HepG2 (cell line): ENCODE measurements at regions not wholly inside any gene's neighbourhood (a gene's known extent, or its start where the extent isn't known, plus 50 kb on each side); places are given as distances from the start of the nearest gene placed in this dataset.

Experiments used
- ATAC-seq: fragments of 200-7000 bp; cut with Tn5 transposase; 3 replicates; pipeline ENCODE4 v1.9.1; 2020; ENCODE audit warnings: mild to moderate bottlenecking, moderate library complexity
- BruUV-seq: library from RNA; stranded (reverse); fragments of 400-500 nt; replicated peaks from 2 replicates; lab custom pipeline; 2021; lab: Mats Ljungman, UMichigan
- CTCF ChIA-PET: fragments of 300-600 bp; formaldehyde crosslinking; extraction: SDS; loops from one replicate; lab custom pipeline; 2021; ENCODE audit warnings: low total read pairs, inconsistent platforms, low intra/inter-chr PET ratio; lab: Yijun Ruan, JAX
- POLR2A ChIA-PET: fragments of 350-600 bp; sonication (Branson Sonifier 250); formaldehyde crosslinking; loops from one replicate; lab custom pipeline; 2020; ENCODE audit warnings: antibody characterized with exemption, inconsistent platforms; lab: Yijun Ruan, JAX
- DNase-seq: peaks from one replicate; pipeline ENCODE4 v3.0.0-alpha.2; 2015; ENCODE audit warnings: low spot score
- FAIRE-seq: peaks from 3 replicates; lab custom pipeline; 2011; peaks lifted over from hg19 to GRCh38; lab: Jason Lieb, UNC
- H2AFZ ChIP-seq: one replicate; pipeline ENCODE4 v1.6.1; 2011; ENCODE audit warnings: low read length, inconsistent platforms
- H3K27ac ChIP-seq: fragments of 300-600 bp; 3 replicates; pipeline ENCODE4 v1.8.0; 2011; ENCODE audit warnings: mixed run types, mild to moderate bottlenecking, mixed read lengths, low read length, inconsistent platforms; ENCODE audit not compliant: insufficient read depth; ENCODE audit errors: extremely low read length
- H3K27me3 ChIP-seq, 2 experiments: fragments of 200-600 bp in 1 of 2; 2 replicates in 1 of 2; 3 replicates in 1 of 2; pipeline versions ENCODE4 v1.6.0 to v1.8.0; 2011; ENCODE audit warnings: low read length in 2 of 2, mild to moderate bottlenecking in 2 of 2, moderate library complexity in 2 of 2, inconsistent platforms in 1 of 2; ENCODE audit not compliant: insufficient read depth in 2 of 2, control insufficient read depth in 1 of 2
- H3K36me3 ChIP-seq, 2 experiments: fragments of 200-600 bp in 1 of 2; replicated peaks in 1 of 2; 2 replicates in 1 of 2; 3 replicates in 1 of 2; pipeline versions ENCODE4 v1.5.1 to v1.8.0; 2011; ENCODE audit warnings: low read length in 2 of 2, inconsistent platforms in 1 of 2; ENCODE audit not compliant: insufficient read depth in 2 of 2, control insufficient read depth in 1 of 2
- H3K4me1 ChIP-seq: 2 replicates; pipeline ENCODE4 v1.5.1; 2012; ENCODE audit warnings: low read length, inconsistent platforms; ENCODE audit not compliant: insufficient read depth
- H3K4me2 ChIP-seq: 2 replicates; pipeline ENCODE4 v1.6.0; 2011; ENCODE audit warnings: low read depth, low read length, inconsistent platforms
- H3K4me3 ChIP-seq, 3 experiments: fragments of 200-600 bp in 1 of 3; sonication (generic), shearing (Covaris generic) in 1 of 3; replicated peaks in 1 of 3; 2 replicates each; pipeline ENCODE4 v1.5.1; 2011 to 2016; ENCODE audit warnings: low read length in 3 of 3, inconsistent platforms in 2 of 3, low read depth in 2 of 3, mild to moderate bottlenecking in 2 of 3, control low read depth in 1 of 3, mixed read lengths in 1 of 3; ENCODE audit not compliant: insufficient read depth in 1 of 3
- H3K79me2 ChIP-seq: one replicate; pipeline ENCODE4 v1.6.1; 2011; ENCODE audit warnings: low read length, inconsistent platforms; ENCODE audit not compliant: insufficient read depth
- H3K9ac ChIP-seq: 2 replicates; pipeline ENCODE4 v1.6.0; 2011; ENCODE audit warnings: mild to moderate bottlenecking, low read depth, low read length, inconsistent platforms; ENCODE audit not compliant: insufficient read depth
- H3K9me3 ChIP-seq: 2 replicates; pipeline ENCODE4 v1.5.1; 2012; ENCODE audit warnings: mild to moderate bottlenecking, low read length
- H4K20me1 ChIP-seq: 2 replicates; pipeline ENCODE4 v1.6.0; 2011; ENCODE audit warnings: inconsistent platforms, mild to moderate bottlenecking, low read length, moderate library complexity; ENCODE audit not compliant: insufficient read depth
- CCAR2 ChIP-seq: fragments of 200-400 bp; formaldehyde crosslinking; optimal IDR thresholded peaks from 2 replicates; pipeline ENCODE3; 2018; ENCODE audit warnings: low read depth, mild to moderate bottlenecking, low read length, moderate library complexity
- FOXJ3 ChIP-seq: sonication (generic); formaldehyde crosslinking; IDR thresholded peaks from 2 replicates; pipeline ENCODE4 v1.4.0; 2020; ENCODE audit warnings: missing genetic modification reagents, mild to moderate bottlenecking, borderline replicate concordance
- HOXA7 ChIP-seq: sonication (generic); formaldehyde crosslinking; IDR thresholded peaks from 2 replicates; pipeline ENCODE4 v1.8.1; 2022; ENCODE audit warnings: mild to moderate bottlenecking, missing genetic modification reagents, moderate library complexity
- NFKB2 ChIP-seq: sonication (generic); formaldehyde crosslinking; IDR thresholded peaks from 2 replicates; pipeline ENCODE4 v1.4.0; 2020; ENCODE audit warnings: missing genetic modification reagents, borderline replicate concordance
- NFYC ChIP-seq: IDR thresholded peaks from 2 replicates; pipeline ENCODE4 v1.6.1; 2016; ENCODE audit warnings: missing genetic modification reagents, missing compliant biosample characterization
- PHB2 ChIP-seq: fragments of 450-650 bp; IDR thresholded peaks from 2 replicates; pipeline ENCODE4 v1.6.1; 2018; ENCODE audit not compliant: partially characterized antibody
- PHF5A ChIP-seq: IDR thresholded peaks from one replicate; pipeline ENCODE4 v1.6.1; 2018; ENCODE audit warnings: low read depth, missing genetic modification reagents; ENCODE audit not compliant: unreplicated experiment
- PRPF4 ChIP-seq: fragments of 200-400 bp; formaldehyde crosslinking; IDR thresholded peaks from 2 replicates; pipeline ENCODE4 v1.6.1; 2016; ENCODE audit warnings: low read length, low read depth; ENCODE audit not compliant: poor library complexity, severe bottlenecking
- SMYD3 ChIP-seq: sonication (generic); formaldehyde crosslinking; IDR thresholded peaks from 2 replicates; pipeline ENCODE4 v1.8.1; 2023; ENCODE audit warnings: mild to moderate bottlenecking, missing genetic modification reagents
- ZFYVE20 ChIP-seq: sonication (generic); formaldehyde crosslinking; IDR thresholded peaks from 2 replicates; pipeline ENCODE4 v1.8.0; 2023; ENCODE audit warnings: low read depth, mild to moderate bottlenecking, moderate library complexity, missing genetic modification reagents, borderline replicate concordance
- ZNF101 ChIP-seq: sonication (generic); formaldehyde crosslinking; IDR thresholded peaks from 2 replicates; pipeline ENCODE4 v1.4.0; 2020; ENCODE audit warnings: mild to moderate bottlenecking, low read depth, missing genetic modification reagents, borderline replicate concordance
- ZNF530 ChIP-seq: sonication (generic); formaldehyde crosslinking; IDR thresholded peaks from 2 replicates; pipeline ENCODE4 v1.5.0; 2020; ENCODE audit warnings: low read depth, mild to moderate bottlenecking, missing genetic modification reagents
- whole genome bisulfite sequencing: methylation state at CpG from one replicate; pipeline ENCODE4 v1.1.6; 2017; ENCODE audit warnings: low lambda C conversion rate; 5-methylcytosine and 5-hydroxymethylcytosine counted together
- in situ Hi-C: cut with HindIII; loops from 2 replicates; pipeline ENCODE4 v1.10.0; 2017; ENCODE audit warnings: low pct_unique_long_range_greater_than_20kb; ENCODE audit not compliant: extremely low pct_ligation_motif_present
- intact Hi-C: fragments of 100-400 bp; cut with micrococcal nuclease; formaldehyde crosslinking; loops from one replicate; pipeline ENCODE4 v1.10.0; 2022; ENCODE audit not compliant: unreplicated experiment
- TF ChIP-seq, protein P1 (sequence below): sonication (generic); formaldehyde crosslinking; IDR thresholded peaks from 2 replicates; pipeline ENCODE4 v1.4.0; 2020; ENCODE audit warnings: missing genetic modification reagents
- TF ChIP-seq, protein P2 (sequence below): sonication (generic); formaldehyde crosslinking; conservative IDR thresholded peaks from 2 replicates; pipeline ENCODE4 v1.4.0; 2020; ENCODE audit warnings: missing genetic modification reagents
- TF ChIP-seq, protein P3 (sequence below): sonication (generic); formaldehyde crosslinking; IDR thresholded peaks from 2 replicates; pipeline ENCODE4 v1.4.0; 2020; ENCODE audit warnings: mild to moderate bottlenecking, missing genetic modification reagents

DNA sequence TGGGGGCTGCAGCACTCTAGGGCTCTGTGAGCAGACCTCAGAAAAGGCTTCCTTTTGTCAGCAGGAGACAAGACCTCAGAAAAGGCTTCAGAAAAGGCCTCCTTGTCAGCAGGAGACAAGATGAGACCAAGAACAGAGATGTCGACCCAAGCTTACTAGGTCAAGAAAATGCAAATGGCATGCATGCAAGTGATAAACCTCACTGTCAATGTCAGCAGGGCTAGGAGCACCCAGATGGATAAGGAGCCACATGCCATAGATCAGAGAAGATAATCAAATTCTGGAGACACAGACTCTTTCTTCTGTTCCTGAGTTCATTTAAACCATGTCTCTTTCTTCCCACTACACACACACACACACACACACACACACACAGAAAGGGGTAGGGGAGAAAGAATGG lies 285.9 kb downstream of the CHRM3 start (continued):
- TF ChIP-seq, protein P1, sequence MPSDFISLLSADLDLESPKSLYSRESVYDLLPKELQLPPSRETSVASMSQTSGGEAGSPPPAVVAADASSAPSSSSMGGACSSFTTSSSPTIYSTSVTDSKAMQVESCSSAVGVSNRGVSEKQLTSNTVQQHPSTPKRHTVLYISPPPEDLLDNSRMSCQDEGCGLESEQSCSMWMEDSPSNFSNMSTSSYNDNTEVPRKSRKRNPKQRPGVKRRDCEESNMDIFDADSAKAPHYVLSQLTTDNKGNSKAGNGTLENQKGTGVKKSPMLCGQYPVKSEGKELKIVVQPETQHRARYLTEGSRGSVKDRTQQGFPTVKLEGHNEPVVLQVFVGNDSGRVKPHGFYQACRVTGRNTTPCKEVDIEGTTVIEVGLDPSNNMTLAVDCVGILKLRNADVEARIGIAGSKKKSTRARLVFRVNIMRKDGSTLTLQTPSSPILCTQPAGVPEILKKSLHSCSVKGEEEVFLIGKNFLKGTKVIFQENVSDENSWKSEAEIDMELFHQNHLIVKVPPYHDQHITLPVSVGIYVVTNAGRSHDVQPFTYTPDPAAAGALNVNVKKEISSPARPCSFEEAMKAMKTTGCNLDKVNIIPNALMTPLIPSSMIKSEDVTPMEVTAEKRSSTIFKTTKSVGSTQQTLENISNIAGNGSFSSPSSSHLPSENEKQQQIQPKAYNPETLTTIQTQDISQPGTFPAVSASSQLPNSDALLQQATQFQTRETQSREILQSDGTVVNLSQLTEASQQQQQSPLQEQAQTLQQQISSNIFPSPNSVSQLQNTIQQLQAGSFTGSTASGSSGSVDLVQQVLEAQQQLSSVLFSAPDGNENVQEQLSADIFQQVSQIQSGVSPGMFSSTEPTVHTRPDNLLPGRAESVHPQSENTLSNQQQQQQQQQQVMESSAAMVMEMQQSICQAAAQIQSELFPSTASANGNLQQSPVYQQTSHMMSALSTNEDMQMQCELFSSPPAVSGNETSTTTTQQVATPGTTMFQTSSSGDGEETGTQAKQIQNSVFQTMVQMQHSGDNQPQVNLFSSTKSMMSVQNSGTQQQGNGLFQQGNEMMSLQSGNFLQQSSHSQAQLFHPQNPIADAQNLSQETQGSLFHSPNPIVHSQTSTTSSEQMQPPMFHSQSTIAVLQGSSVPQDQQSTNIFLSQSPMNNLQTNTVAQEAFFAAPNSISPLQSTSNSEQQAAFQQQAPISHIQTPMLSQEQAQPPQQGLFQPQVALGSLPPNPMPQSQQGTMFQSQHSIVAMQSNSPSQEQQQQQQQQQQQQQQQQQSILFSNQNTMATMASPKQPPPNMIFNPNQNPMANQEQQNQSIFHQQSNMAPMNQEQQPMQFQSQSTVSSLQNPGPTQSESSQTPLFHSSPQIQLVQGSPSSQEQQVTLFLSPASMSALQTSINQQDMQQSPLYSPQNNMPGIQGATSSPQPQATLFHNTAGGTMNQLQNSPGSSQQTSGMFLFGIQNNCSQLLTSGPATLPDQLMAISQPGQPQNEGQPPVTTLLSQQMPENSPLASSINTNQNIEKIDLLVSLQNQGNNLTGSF: no peak
- TF ChIP-seq HOXA7 (no peak), PRPF4 (no peak)
- TF ChIP-seq, protein P2, sequence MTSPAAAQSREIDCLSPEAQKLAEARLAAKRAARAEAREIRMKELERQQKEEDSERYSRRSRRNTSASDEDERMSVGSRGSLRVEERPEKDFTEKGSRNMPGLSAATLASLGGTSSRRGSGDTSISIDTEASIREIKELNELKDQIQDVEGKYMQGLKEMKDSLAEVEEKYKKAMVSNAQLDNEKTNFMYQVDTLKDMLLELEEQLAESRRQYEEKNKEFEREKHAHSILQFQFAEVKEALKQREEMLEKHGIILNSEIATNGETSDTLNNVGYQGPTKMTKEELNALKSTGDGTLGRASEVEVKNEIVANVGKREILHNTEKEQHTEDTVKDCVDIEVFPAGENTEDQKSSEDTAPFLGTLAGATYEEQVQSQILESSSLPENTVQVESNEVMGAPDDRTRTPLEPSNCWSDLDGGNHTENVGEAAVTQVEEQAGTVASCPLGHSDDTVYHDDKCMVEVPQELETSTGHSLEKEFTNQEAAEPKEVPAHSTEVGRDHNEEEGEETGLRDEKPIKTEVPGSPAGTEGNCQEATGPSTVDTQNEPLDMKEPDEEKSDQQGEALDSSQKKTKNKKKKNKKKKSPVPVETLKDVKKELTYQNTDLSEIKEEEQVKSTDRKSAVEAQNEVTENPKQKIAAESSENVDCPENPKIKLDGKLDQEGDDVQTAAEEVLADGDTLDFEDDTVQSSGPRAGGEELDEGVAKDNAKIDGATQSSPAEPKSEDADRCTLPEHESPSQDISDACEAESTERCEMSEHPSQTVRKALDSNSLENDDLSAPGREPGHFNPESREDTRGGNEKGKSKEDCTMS (CRISPR knock-in tag): no peak

DNA sequence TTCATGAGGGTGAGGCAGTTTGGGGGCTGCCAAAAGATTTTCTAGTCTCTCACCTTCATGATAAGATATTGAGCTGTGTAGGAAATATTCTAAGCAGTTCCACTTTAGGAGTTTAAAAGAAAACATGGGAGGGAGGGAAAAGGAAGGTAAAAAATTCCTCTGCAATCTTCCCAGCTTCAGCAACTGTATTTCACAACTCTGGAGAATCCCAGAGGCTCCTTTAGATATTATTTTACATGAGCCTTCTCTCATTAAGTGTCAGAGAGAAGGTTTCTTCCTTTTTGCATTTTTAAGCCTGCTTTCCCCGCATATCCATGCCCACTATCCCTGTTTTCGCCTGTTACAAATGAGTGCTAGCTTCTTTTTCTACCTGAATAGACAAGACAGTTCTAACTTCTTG lies 289.4 kb downstream of the CHRM3 start:
- H3K79me2 ChIP-seq: no peaks in the 10 kb centered on the region
- H4K20me1 ChIP-seq: no peaks in the 10 kb centered on the region
- H3K4me1 ChIP-seq: no peaks in the 10 kb centered on the region
- H3K27me3 ChIP-seq: no peaks in the 10 kb centered on the region
- ChIA-PET CTCF (no interaction called here), POLR2A (no interaction called here)
- BruUV-seq: no TSS peak
- 4% methylated on average over 2 of the region's 2 CpGs for WGBS
- in situ Hi-C loops: no loop called here
- H2AFZ ChIP-seq: no peak overlapping the region
- no peak overlapping the region for H3K4me3 ChIP-seq
- H3K9ac ChIP-seq: no peak overlapping the region
- H3K4me2 ChIP-seq: no peak overlapping the region
- peaks cover 61% of the 10 kb centered on the region for H3K9me3 ChIP-seq
- ATAC-seq: no peak
- no peak for DNase-seq
- no peak for FAIRE-seq
- no peak overlapping the region for H3K27ac ChIP-seq
- intact Hi-C loops: no loop called here
- no peaks in the 10 kb centered on the region for H3K36me3 ChIP-seq
- no peak for TF ChIP-seq PHB2
- no peak for TF ChIP-seq NFYC (CRISPR knock-in tag)
- TF ChIP-seq SMYD3 (CRISPR knock-in tag): no peak
- TF ChIP-seq FOXJ3 (CRISPR knock-in tag): no peak
- TF ChIP-seq PHF5A (CRISPR knock-in tag): no peak
- TF ChIP-seq ZNF101 (CRISPR knock-in tag): no peak
- TF ChIP-seq CCAR2: no peak
- TF ChIP-seq NFKB2 (CRISPR knock-in tag): no peak
- TF ChIP-seq ZNF530 (CRISPR knock-in tag): no peak
- TF ChIP-seq, protein P3, sequence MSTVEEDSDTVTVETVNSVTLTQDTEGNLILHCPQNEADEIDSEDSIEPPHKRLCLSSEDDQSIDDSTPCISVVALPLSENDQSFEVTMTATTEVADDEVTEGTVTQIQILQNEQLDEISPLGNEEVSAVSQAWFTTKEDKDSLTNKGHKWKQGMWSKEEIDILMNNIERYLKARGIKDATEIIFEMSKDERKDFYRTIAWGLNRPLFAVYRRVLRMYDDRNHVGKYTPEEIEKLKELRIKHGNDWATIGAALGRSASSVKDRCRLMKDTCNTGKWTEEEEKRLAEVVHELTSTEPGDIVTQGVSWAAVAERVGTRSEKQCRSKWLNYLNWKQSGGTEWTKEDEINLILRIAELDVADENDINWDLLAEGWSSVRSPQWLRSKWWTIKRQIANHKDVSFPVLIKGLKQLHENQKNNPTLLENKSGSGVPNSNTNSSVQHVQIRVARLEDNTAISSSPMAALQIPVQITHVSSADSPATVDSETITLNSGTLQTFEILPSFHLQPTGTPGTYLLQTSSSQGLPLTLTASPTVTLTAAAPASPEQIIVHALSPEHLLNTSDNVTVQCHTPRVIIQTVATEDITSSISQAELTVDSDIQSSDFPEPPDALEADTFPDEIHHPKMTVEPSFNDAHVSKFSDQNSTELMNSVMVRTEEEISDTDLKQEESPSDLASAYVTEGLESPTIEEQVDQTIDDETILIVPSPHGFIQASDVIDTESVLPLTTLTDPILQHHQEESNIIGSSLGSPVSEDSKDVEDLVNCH (CRISPR knock-in tag): no peak
- TF ChIP-seq ZFYVE20: no peak
